MM.1S (cell line): ENCODE measurements at regions not wholly inside any gene's neighbourhood (a gene's known extent, or its start where the extent isn't known, plus 50 kb on each side); places are given as distances from the start of the nearest gene placed in this dataset.

Experiments
- EZH2 ChIP-seq: fragments of 300-600 bp; sonication (generic); optimal IDR thresholded peaks from 2 replicates; pipeline ENCODE3; 2017; ENCODE audit warnings: low read depth, mild to moderate bottlenecking, antibody characterized with exemption, low read length, mixed read lengths
- TF ChIP-seq, protein P1 (sequence below): fragments of 300-600 bp; sonication (generic); IDR thresholded peaks from 2 replicates; pipeline ENCODE4 v1.5.1; 2016; ENCODE audit warnings: antibody characterized with exemption, low read length, mixed read lengths

DNA sequence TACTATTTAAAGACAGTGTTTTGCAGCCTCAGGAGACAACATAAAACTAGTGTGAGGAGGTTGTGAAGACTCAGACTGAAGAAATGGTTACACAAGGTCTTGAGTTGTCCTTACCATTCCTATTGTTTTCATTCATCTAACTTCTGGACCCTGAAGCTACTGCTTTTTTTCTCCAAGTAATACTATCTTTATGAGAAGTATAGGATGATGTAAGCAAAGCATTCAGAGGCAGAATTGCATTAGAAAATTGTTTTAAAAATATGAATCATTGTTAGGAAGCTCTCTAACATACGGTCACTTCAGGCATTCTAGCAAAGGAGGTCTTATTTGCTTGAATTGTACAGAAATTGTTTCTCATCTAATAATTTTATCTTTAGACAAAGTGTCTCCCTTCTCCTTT is 357.8 kb downstream of the TLL1 start:
- TF ChIP-seq, protein P1, sequence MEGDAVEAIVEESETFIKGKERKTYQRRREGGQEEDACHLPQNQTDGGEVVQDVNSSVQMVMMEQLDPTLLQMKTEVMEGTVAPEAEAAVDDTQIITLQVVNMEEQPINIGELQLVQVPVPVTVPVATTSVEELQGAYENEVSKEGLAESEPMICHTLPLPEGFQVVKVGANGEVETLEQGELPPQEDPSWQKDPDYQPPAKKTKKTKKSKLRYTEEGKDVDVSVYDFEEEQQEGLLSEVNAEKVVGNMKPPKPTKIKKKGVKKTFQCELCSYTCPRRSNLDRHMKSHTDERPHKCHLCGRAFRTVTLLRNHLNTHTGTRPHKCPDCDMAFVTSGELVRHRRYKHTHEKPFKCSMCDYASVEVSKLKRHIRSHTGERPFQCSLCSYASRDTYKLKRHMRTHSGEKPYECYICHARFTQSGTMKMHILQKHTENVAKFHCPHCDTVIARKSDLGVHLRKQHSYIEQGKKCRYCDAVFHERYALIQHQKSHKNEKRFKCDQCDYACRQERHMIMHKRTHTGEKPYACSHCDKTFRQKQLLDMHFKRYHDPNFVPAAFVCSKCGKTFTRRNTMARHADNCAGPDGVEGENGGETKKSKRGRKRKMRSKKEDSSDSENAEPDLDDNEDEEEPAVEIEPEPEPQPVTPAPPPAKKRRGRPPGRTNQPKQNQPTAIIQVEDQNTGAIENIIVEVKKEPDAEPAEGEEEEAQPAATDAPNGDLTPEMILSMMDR = no peak
- no peak for TF ChIP-seq EZH2
